Neural cell (in vitro differentiated cells): ENCODE measurements at regions not wholly inside any gene's neighbourhood (a gene's known extent, or its start where the extent isn't known, plus 50 kb on each side); places are given as distances from the start of the nearest gene placed in this dataset.

ENCODE experiments used
- H2AFZ ChIP-seq: fragments of 200-600, 300-800 bp; sonication (generic), shearing (Covaris generic); 2 replicates; pipeline ENCODE4 v1.6.0; 2014; ENCODE audit warnings: low read depth, mild to moderate bottlenecking, antibody characterized with exemption, low read length, moderate library complexity
- H3F3A ChIP-seq: fragments of 200-600 bp; shearing (Covaris generic); 2 replicates; pipeline ENCODE4 v1.6.1; 2016; ENCODE audit warnings: mild to moderate bottlenecking, moderate library complexity, mixed read lengths, antibody characterized with exemption, low read length; ENCODE audit not compliant: insufficient read depth, poor library complexity, severe bottlenecking
- H3K27ac ChIP-seq: fragments of 200-600, 300-800 bp; sonication (generic), shearing (Covaris generic); 2 replicates; pipeline ENCODE4 v1.5.1; 2014; ENCODE audit warnings: mild to moderate bottlenecking, low read length, moderate library complexity
- H3K27me3 ChIP-seq: fragments of 300-800, 200-600 bp; sonication (generic), shearing (Covaris generic); 2 replicates; pipeline ENCODE4 v1.6.0; 2014; ENCODE audit warnings: mild to moderate bottlenecking, low read depth, low read length, moderate library complexity; ENCODE audit not compliant: insufficient read depth
- H3K36me3 ChIP-seq: fragments of 300-800, 200-600 bp; sonication (generic), shearing (Covaris generic); 2 replicates; pipeline ENCODE4 v1.5.1; 2014; ENCODE audit warnings: mild to moderate bottlenecking, antibody characterized with exemption, low read length, moderate library complexity; ENCODE audit not compliant: insufficient read depth
- H3K4me2 ChIP-seq: fragments of 300-800, 200-600 bp; sonication (generic), shearing (Covaris generic); 2 replicates; pipeline ENCODE4 v1.6.0; 2014; ENCODE audit warnings: mild to moderate bottlenecking, low read length
- H3K4me3 ChIP-seq: fragments of 300-800, 200-600 bp; sonication (generic), shearing (Covaris generic); 2 replicates; pipeline ENCODE4 v1.5.1; 2014; ENCODE audit warnings: mild to moderate bottlenecking, low read length, moderate library complexity
- H3K79me2 ChIP-seq: fragments of 200-600 bp; shearing (Covaris generic); replicated peaks from 2 replicates; pipeline ENCODE4 v1.6.0; 2014; ENCODE audit warnings: mild to moderate bottlenecking, low read length, moderate library complexity; ENCODE audit not compliant: insufficient read depth
- H3K9ac ChIP-seq: fragments of 300-800, 200-600 bp; sonication (generic), shearing (Covaris generic); 2 replicates; pipeline ENCODE4 v1.6.1; 2016; ENCODE audit warnings: mild to moderate bottlenecking, low read length, mixed read lengths
- H3K9me2 ChIP-seq: fragments of 200-600 bp; shearing (Covaris generic); 2 replicates; pipeline ENCODE4 v1.6.1; 2016; ENCODE audit warnings: mild to moderate bottlenecking, low read length, mixed read lengths; ENCODE audit not compliant: insufficient read depth
- H3K9me3 ChIP-seq: fragments of 200-600, 300-800 bp; sonication (generic), shearing (Covaris generic); 2 replicates; pipeline ENCODE4 v1.6.1; 2016; ENCODE audit warnings: mild to moderate bottlenecking, mixed run types, low read length, moderate library complexity, mixed read lengths
- H4K20me1 ChIP-seq: fragments of 200-600 bp; shearing (Covaris generic); 2 replicates; pipeline ENCODE4 v1.6.1; 2016; ENCODE audit warnings: mild to moderate bottlenecking, mixed run types; ENCODE audit not compliant: insufficient read depth
- CTCF ChIP-seq: fragments of 450-650 bp; IDR thresholded peaks from 2 replicates; pipeline ENCODE4 v1.5.1; 2014; ENCODE audit warnings: antibody characterized with exemption, mild to moderate bottlenecking, moderate library complexity; ENCODE audit not compliant: poor library complexity, severe bottlenecking
- EP300 ChIP-seq: fragments of 450-650 bp; conservative IDR thresholded peaks from 2 replicates; pipeline ENCODE4 v1.6.1; 2014; ENCODE audit warnings: antibody characterized with exemption, mild to moderate bottlenecking, moderate library complexity; ENCODE audit not compliant: poor library complexity, severe bottlenecking
- EZH2 ChIP-seq: fragments of 200-600, 300-800 bp; shearing (Covaris generic), sonication (generic); IDR thresholded peaks from 2 replicates; pipeline ENCODE4 v1.6.1; 2014; ENCODE audit warnings: antibody characterized with exemption, low read length, borderline replicate concordance, mild to moderate bottlenecking; ENCODE audit not compliant: insufficient read depth, poor library complexity, severe bottlenecking
- MXI1 ChIP-seq: fragments of 450-650 bp; conservative IDR thresholded peaks from 2 replicates; pipeline ENCODE4 v1.6.1; 2014; ENCODE audit warnings: antibody characterized with exemption, mild to moderate bottlenecking; ENCODE audit not compliant: poor library complexity, severe bottlenecking
- POLR2AphosphoS5 ChIP-seq: IDR thresholded peaks from 2 replicates; pipeline ENCODE4 v1.6.1; 2012
- RAD21 ChIP-seq: fragments of 450-650 bp; conservative IDR thresholded peaks from 2 replicates; pipeline ENCODE4 v1.6.1; 2014; ENCODE audit warnings: antibody characterized with exemption, mild to moderate bottlenecking, moderate library complexity
- REST ChIP-seq: IDR thresholded peaks from 2 replicates; pipeline ENCODE4 v1.6.1; 2012; ENCODE audit warnings: borderline replicate concordance
- SMC3 ChIP-seq: fragments of 450-650 bp; conservative IDR thresholded peaks from 2 replicates; pipeline ENCODE4 v1.6.1; 2014; ENCODE audit warnings: antibody characterized with exemption, mild to moderate bottlenecking, moderate library complexity; ENCODE audit not compliant: poor library complexity
- TAF1 ChIP-seq: IDR thresholded peaks from 2 replicates; pipeline ENCODE4 v1.6.1; 2012; ENCODE audit warnings: low read depth

- Histone ChIP-seq H4K20me1 (no peaks in the 10 kb centered on the region), H3K9me3 (no peaks in the 10 kb centered on the region), H3K4me3 (no peak overlapping the region), H3K4me2 (no peak overlapping the region), H3F3A (no peaks in the 10 kb centered on the region), H2AFZ (no peak overlapping the region), H3K27me3 (no peaks in the 10 kb centered on the region), H3K79me2 (no peaks in the 10 kb centered on the region), H3K9ac (no peak overlapping the region), H3K36me3 (no peaks in the 10 kb centered on the region), H3K9me2 (no peaks in the 10 kb centered on the region), H3K27ac (no peak overlapping the region)
- TF ChIP-seq RAD21, result no peak
- TF ChIP-seq CTCF, result no peak
- no peak for TF ChIP-seq SMC3
- TF ChIP-seq POLR2AphosphoS5, result no peak
- no peak for TF ChIP-seq MXI1
- no peak for TF ChIP-seq EZH2
- no peak for TF ChIP-seq EP300
- no peak for TF ChIP-seq TAF1
- TF ChIP-seq REST, result no peak
These were observed 135.2 kb downstream of the C9orf152 start for GRCh38 chr9:110072597-110073355.

GRCh38 chr9:110073356-110073905, 134.5 kb downstream of the C9orf152 start:
- Histone ChIP-seq H3K9ac (no peak overlapping the region), H3K9me3 (no peaks in the 10 kb centered on the region), H3K36me3 (no peaks in the 10 kb centered on the region), H3K4me2 (no peak overlapping the region), H3F3A (no peaks in the 10 kb centered on the region), H4K20me1 (no peaks in the 10 kb centered on the region), H2AFZ (no peak overlapping the region), H3K27ac (no peak overlapping the region), H3K4me3 (no peak overlapping the region), H3K27me3 (no peaks in the 10 kb centered on the region), H3K79me2 (no peaks in the 10 kb centered on the region), H3K9me2 (no peaks in the 10 kb centered on the region)
- TF ChIP-seq MXI1 (no peak), TAF1 (no peak), EZH2 (no peak), CTCF (no peak)
